Astrocyte (in vitro differentiated cells and primary cell): ENCODE measurements at regions not wholly inside any gene's neighbourhood (a gene's known extent, or its start where the extent isn't known, plus 50 kb on each side); places are given as distances from the start of the nearest gene placed in this dataset.

Source experiments
- CTCF ChIP-seq: IDR thresholded peaks from 2 replicates; pipeline ENCODE4 v1.5.1; 2011; ENCODE audit warnings: low read depth, mild to moderate bottlenecking, inconsistent platforms, low read length, moderate library complexity; ENCODE audit not compliant: insufficient read depth
- EZH2 ChIP-seq: IDR thresholded peaks from 2 replicates; pipeline ENCODE4 v1.6.1; 2012; ENCODE audit warnings: mild to moderate bottlenecking, low read length, inconsistent platforms; ENCODE audit not compliant: insufficient read depth

GRCh38 chr2:161546635-161547034 is 77.6 kb upstream of the SLC4A10 start:
- TF ChIP-seq CTCF (no peak), EZH2 (no peak)
